Heart left ventricle (tissue), 16 donors: ENCODE measurements at regions not wholly inside any gene's neighbourhood (a gene's known extent, or its start where the extent isn't known, plus 50 kb on each side); places are given as distances from the start of the nearest gene placed in this dataset.

Source experiments
- ATAC-seq, 4 donors: fragments of 200-7000 bp; cut with Tn5 transposase; one replicate each; pipeline ENCODE4 v1.9.1; 2020 to 2022; ENCODE audit warnings: moderate library complexity in 4 of 4, mild to moderate bottlenecking in 3 of 4, moderate number of reproducible peaks in 1 of 4
- DNase-seq, 5 donors: peaks; one replicate each; pipeline ENCODE4 v3.0.0-alpha.2; 2020
- H3K27ac ChIP-seq, 12 donors: fragments of 200-600 bp; sonication (generic) in 4 of 12; one replicate each; pipeline versions ENCODE4 v1.5.0 to v1.8.0; 2016 to 2022; ENCODE audit warnings: mild to moderate bottlenecking in 2 of 12
- H3K27me3 ChIP-seq, 9 donors: fragments of 200-600 bp; sonication (generic) in 2 of 9; one replicate each; pipeline versions ENCODE4 v1.5.1 to v1.8.0; 2016 to 2022; ENCODE audit warnings: mild to moderate bottlenecking in 3 of 9
- H3K36me3 ChIP-seq, 9 donors: fragments of 200-600 bp; sonication (generic) in 2 of 9; one replicate each; pipeline versions ENCODE4 v1.5.0 to v1.8.0; 2018 to 2022; ENCODE audit warnings: mild to moderate bottlenecking in 2 of 9
- H3K4me1 ChIP-seq, 12 donors: fragments of 200-600 bp; sonication (generic) in 4 of 12; one replicate each; pipeline versions ENCODE4 v1.5.0 to v1.8.0; 2016 to 2022; ENCODE audit warnings: mild to moderate bottlenecking in 3 of 12
- H3K4me3 ChIP-seq, 12 donors: fragments of 200-600 bp; sonication (generic) in 4 of 12; one replicate each; pipeline versions ENCODE4 v1.5.0 to v1.8.0; 2017 to 2022; ENCODE audit warnings: mild to moderate bottlenecking in 9 of 12, moderate library complexity in 4 of 12
- H3K9me3 ChIP-seq, 12 donors: fragments of 200-600 bp; sonication (generic) in 4 of 12; one replicate each; pipeline versions ENCODE4 v1.5.0 to v1.8.0; 2016 to 2022; ENCODE audit warnings: mild to moderate bottlenecking in 1 of 12
- POLR2A ChIP-seq, 2 donors: fragments of 450-650 bp; IDR thresholded peaks; one replicate each; pipeline ENCODE4 v1.6.1; 2017; ENCODE audit warnings: antibody characterized with exemption in 2 of 2, mild to moderate bottlenecking in 2 of 2, moderate library complexity in 2 of 2
- WGBS, 4 donors: extraction: QIAGEN DNeasy Blood & Tissue Kit in 2 of 4; methylation state at CpG; one replicate each; pipeline versions ENCODE4 v1.1.5 to v1.1.7; 2013 to 2018; 5-methylcytosine and 5-hydroxymethylcytosine counted together
- intact Hi-C, 10 donors: fragments of 100-400 bp; cut with DNase I; formaldehyde crosslinking; loops; one replicate each; pipeline versions ENCODE4 v1.11.1 to v1.14.2; 2022
- TF ChIP-seq, protein P1 (sequence below), 12 donors: fragments of 200-600 bp; sonication (generic) in 4 of 12; IDR thresholded peaks; one replicate each; pipeline versions ENCODE4 v1.5.0 to v1.8.0; 2018 to 2022; ENCODE audit warnings: antibody characterized with exemption in 12 of 12, mild to moderate bottlenecking in 5 of 12
- donor health status: ischemic (EF 13 %, LVEDD 7.1; RV severe dilation, severe dysfunction).
- donor health status: healthy with polysubstance abuse.
- donor health status: DM: no; HTN: yes; CAD: no.
- donor health status: DM: no; HTN: no; CAD: no.
- donor health status: ischemic (EF 25% LVEDD 6.9; RV normal size, moderate dysfunction).
- donor health status: ischemic (EF 25% LVEDD 5.7; RV mildly dilated, moderate dysfunction).
- donor health status: healthy.
- donor health status: DM: yes; HTN: yes; CAD: no.
- donor health status: ischemic (EF 35%, LVEDD 5.7; RV mildly dilated, moderate dysfunction).
- donor health status: nonischemic (EF 11% LVEDD 7.7; RV severe dilation, severe dysfunction).
- donor health status: DM: yes; HTN: yes; CAD: no.
- donor health status: PGD.
- donor health status: ischemic (EF 29% LVEDD 5.4; RV normal size, mild dysfunction).
- donor health status: nonischemic (EF 23%, LVEDD 6.1; RV moderate dilation, normal function).

DNA sequence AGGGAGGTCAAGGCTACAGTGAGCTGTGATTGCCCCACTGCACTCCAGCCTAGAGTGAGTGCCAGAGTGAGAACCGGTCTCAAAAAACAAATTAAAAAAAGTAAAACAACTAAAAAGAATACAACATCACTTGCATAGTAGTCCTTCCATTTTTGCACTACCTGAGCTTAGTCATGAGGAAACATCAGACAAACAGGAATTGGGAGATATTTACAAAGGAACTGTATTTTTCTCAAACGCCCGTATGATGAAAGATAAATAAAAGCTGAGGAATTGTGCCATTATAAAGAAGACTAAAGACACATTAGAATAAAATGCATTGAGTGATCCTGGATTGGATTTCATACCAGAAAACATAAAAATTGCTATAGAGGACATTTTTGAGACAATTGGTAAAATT is 50.0 kb upstream of the ATP8B1 start:
- no peak overlapping the region for H3K27ac ChIP-seq
- no peaks in the 10 kb centered on the region for H3K4me1 ChIP-seq
- no peaks in the 10 kb centered on the region for H3K36me3 ChIP-seq
- ATAC-seq (no peak), DNase-seq (no peak)
- TF ChIP-seq POLR2A (IDR thresholded peaks at IDR 0.05), result no peak
- TF ChIP-seq, protein P1, sequence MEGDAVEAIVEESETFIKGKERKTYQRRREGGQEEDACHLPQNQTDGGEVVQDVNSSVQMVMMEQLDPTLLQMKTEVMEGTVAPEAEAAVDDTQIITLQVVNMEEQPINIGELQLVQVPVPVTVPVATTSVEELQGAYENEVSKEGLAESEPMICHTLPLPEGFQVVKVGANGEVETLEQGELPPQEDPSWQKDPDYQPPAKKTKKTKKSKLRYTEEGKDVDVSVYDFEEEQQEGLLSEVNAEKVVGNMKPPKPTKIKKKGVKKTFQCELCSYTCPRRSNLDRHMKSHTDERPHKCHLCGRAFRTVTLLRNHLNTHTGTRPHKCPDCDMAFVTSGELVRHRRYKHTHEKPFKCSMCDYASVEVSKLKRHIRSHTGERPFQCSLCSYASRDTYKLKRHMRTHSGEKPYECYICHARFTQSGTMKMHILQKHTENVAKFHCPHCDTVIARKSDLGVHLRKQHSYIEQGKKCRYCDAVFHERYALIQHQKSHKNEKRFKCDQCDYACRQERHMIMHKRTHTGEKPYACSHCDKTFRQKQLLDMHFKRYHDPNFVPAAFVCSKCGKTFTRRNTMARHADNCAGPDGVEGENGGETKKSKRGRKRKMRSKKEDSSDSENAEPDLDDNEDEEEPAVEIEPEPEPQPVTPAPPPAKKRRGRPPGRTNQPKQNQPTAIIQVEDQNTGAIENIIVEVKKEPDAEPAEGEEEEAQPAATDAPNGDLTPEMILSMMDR (IDR thresholded peaks at IDR 0.05), result no peak
- no peak overlapping the region for H3K4me3 ChIP-seq
- WGBS, 4 donors, result 63 to 85% (median 73%) methylated on average over 3 of the region's 3 CpGs
- H3K27me3 ChIP-seq, result no peaks in the 10 kb centered on the region
- intact Hi-C loops, result no loop called here
- peaks cover 0 to 4% (median 0%) of the 10 kb centered on the region in 12 donors for H3K9me3 ChIP-seq
